ENCODE measurements at regions not wholly inside any gene's neighbourhood (a gene's known extent, or its start where the extent isn't known, plus 50 kb on each side); places are given as distances from the start of the nearest gene placed in this dataset.

DNA sequence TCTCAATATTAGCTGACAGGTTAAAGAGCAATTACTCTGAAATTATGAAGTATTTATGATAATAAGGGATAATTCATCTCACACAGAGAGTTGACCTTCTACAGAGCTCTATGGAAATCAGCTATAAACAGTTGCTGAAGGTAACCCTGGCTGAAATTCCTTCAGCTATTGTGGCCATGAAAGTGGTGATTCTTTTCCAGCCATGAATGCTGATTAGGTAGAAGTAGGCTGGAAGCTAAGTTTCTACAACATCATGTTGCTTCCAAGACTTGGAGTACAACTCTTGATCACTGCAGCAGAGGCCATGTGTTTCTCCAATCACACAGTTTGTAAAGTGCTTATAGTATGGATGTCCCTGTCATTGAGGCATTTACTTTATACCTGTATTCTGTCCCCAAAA is 2128.9 kb downstream of the MRPL39 start:
- no peak for TF ChIP-seq CTCF (IDR thresholded peaks at IDR 0.05; ENCODE audit: borderline replicate concordance, insufficient read depth, low read depth, low read length)
- no peak overlapping the region for H3K4me3 ChIP-seq (ENCODE audit: low read depth, low read length)

DNA sequence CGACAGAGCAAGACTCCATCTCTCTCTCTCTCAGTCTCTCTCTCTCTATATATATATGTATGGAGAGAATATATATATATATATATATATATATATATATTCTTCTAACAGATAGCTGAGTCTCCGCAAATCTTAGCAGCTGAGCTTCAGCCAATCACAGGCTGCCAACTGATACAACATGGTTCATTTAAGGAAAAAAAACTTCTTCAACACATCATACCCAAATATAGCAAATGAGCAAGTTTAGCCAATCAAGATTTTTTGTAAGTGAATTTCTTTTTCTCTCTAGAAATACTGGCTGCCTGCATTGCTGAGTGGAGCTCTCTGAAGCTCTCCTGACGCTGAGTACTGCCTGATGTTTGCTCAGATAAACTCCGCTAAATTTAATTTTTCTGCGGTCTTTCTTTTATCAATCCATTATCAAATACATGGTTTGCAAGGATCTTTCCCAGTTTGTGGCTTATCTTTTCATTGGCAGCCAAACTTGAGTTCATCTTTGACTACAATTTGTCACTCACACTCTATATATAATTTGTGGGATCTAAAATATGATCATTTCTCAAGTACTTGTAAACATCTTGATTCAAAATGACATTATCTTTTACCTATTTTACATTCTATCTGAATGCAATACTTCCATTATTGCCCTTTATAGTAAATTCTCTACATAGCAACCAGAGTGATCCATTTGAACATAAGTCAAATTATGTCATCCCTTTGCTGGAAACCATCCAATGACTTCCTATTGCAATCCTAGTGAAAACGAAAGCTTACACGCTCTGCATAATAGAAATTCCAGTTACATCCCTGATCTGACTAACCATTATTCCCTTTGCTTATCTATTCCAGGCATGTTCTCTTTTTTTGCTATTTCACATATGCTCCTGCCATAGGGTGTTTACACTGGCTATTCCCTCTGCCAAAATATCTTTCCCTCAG is 2131.7 kb downstream of the MRPL39 start:
- TF ChIP-seq CTCF (IDR thresholded peaks at IDR 0.05; ENCODE audit: borderline replicate concordance, insufficient read depth, low read depth, low read length) = no peak
- no peak overlapping the region for H3K4me3 ChIP-seq (ENCODE audit: low read depth, low read length)

- TF ChIP-seq CTCF (IDR thresholded peaks at IDR 0.05; ENCODE audit: borderline replicate concordance, insufficient read depth, low read depth, low read length) = no peak
Measured at GRCh38 chr21:23471877-23472276, 2135.4 kb downstream of the MRPL39 start.

DNA sequence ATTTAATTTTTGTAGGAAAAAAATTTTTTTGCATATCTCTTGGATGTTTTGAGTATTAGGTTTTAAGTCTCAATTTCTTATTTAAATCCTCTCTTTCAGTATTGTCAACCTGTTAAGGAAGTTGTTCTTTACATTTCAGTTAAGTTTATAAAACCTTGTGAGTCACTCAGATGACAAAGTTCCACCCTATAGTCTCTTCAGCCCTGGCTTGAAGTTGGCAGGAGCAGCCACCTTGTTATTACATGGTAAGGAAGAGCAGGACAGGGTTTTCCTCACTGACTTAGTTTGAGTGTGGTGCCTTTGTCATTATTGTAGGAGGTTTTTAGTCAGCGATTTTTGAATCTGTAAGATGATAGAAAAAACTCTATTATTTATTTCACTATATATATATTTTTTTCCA is 2143.9 kb downstream of the MRPL39 start:
- no peak overlapping the region for H3K4me3 ChIP-seq (ENCODE audit: low read depth, low read length)
- no peak for TF ChIP-seq CTCF (IDR thresholded peaks at IDR 0.05; ENCODE audit: borderline replicate concordance, insufficient read depth, low read depth, low read length)

More at GRCh38 chr21:23471877-23472276, 2135.4 kb downstream of the MRPL39 start:
- H3K4me3 ChIP-seq (ENCODE audit: low read depth, low read length) = no peak overlapping the region

- no peak overlapping the region for H3K4me3 ChIP-seq (ENCODE audit: low read depth, low read length)
- no peak for TF ChIP-seq CTCF (IDR thresholded peaks at IDR 0.05; ENCODE audit: borderline replicate concordance, insufficient read depth, low read depth, low read length)
Measured at GRCh38 chr21:23455676-23456075, 2151.6 kb downstream of the MRPL39 start.

- no peak for TF ChIP-seq CTCF (IDR thresholded peaks at IDR 0.05; ENCODE audit: borderline replicate concordance, insufficient read depth, low read depth, low read length)
- no peak overlapping the region for H3K4me3 ChIP-seq (ENCODE audit: low read depth, low read length)
Measured at GRCh38 chr21:23452384-23453083, 2154.7 kb downstream of the MRPL39 start.
